Loucy (cell line): ENCODE measurements at regions not wholly inside any gene's neighbourhood (a gene's known extent, or its start where the extent isn't known, plus 50 kb on each side); places are given as distances from the start of the nearest gene placed in this dataset.

Experiments
- H2AFZ ChIP-seq: fragments of 200-600 bp; sonication (generic); 2 replicates; pipeline ENCODE4 v1.6.0; 2016; ENCODE audit warnings: antibody characterized with exemption, mild to moderate bottlenecking, low read length, moderate library complexity
- H3F3A ChIP-seq: fragments of 200-600 bp; 2 replicates; pipeline ENCODE4 v1.6.0; 2016; ENCODE audit warnings: antibody characterized with exemption, low read depth, mild to moderate bottlenecking
- H3K27me3 ChIP-seq: fragments of 200-600 bp; sonication (generic); 2 replicates; pipeline ENCODE4 v1.6.1; 2014; ENCODE audit warnings: low read length, mild to moderate bottlenecking; ENCODE audit not compliant: insufficient read depth, poor library complexity, severe bottlenecking
- H3K36me3 ChIP-seq: fragments of 200-600 bp; sonication (generic); 2 replicates; pipeline ENCODE4 v1.6.1; 2016; ENCODE audit warnings: low read length; ENCODE audit not compliant: insufficient read depth
- H3K4me1 ChIP-seq: fragments of 200-600 bp; sonication (generic); 2 replicates; pipeline ENCODE4 v1.5.1; 2014; ENCODE audit warnings: low read length, mild to moderate bottlenecking; ENCODE audit not compliant: insufficient read depth, poor library complexity, severe bottlenecking
- H3K4me2 ChIP-seq: fragments of 200-600 bp; sonication (generic); 2 replicates; pipeline ENCODE4 v1.6.0; 2014; ENCODE audit warnings: antibody characterized with exemption, low read length, low read depth, mild to moderate bottlenecking; ENCODE audit not compliant: poor library complexity, severe bottlenecking
- H3K4me3 ChIP-seq: fragments of 200-600 bp; sonication (generic); 2 replicates; pipeline ENCODE4 v1.5.1; 2014; ENCODE audit warnings: low read length, mild to moderate bottlenecking, mixed read lengths; ENCODE audit not compliant: poor library complexity, severe bottlenecking
- H3K79me2 ChIP-seq: fragments of 200-600 bp; sonication (generic); 2 replicates; pipeline ENCODE4 v1.6.1; 2014; ENCODE audit warnings: low read length; ENCODE audit not compliant: insufficient read depth
- H3K9ac ChIP-seq: fragments of 200-600 bp; sonication (generic); 2 replicates; pipeline ENCODE4 v1.6.0; 2014; ENCODE audit warnings: mild to moderate bottlenecking, low read depth, low read length, moderate library complexity; ENCODE audit not compliant: poor library complexity, severe bottlenecking
- H3K9me2 ChIP-seq: fragments of 200-600 bp; sonication (generic); replicated peaks from 2 replicates; pipeline ENCODE4 v1.6.1; 2016; ENCODE audit warnings: low read depth, low read length, mixed read lengths
- H3K9me3 ChIP-seq: fragments of 200-600 bp; sonication (generic); 2 replicates; pipeline ENCODE4 v1.6.1; 2014; ENCODE audit warnings: mild to moderate bottlenecking, antibody characterized with exemption, low read length, low read depth; ENCODE audit not compliant: insufficient read depth
- H4K20me1 ChIP-seq: fragments of 200-600 bp; sonication (generic); 2 replicates; pipeline ENCODE4 v1.6.0; 2014; ENCODE audit warnings: antibody characterized with exemption, low read length, mild to moderate bottlenecking; ENCODE audit not compliant: insufficient read depth, poor library complexity, severe bottlenecking
- EZH2phosphoT487 ChIP-seq: fragments of 200-600 bp; IDR thresholded peaks from 2 replicates; pipeline ENCODE4 v1.6.1; 2018; ENCODE audit warnings: antibody characterized with exemption, mild to moderate bottlenecking, moderate library complexity, borderline replicate concordance
- TF ChIP-seq, protein P1 (sequence below): fragments of 200-600 bp; sonication (generic); conservative IDR thresholded peaks from 2 replicates; pipeline ENCODE4 v1.5.1; 2014; ENCODE audit warnings: mild to moderate bottlenecking, antibody characterized with exemption, low read length

- TF ChIP-seq, protein P1, sequence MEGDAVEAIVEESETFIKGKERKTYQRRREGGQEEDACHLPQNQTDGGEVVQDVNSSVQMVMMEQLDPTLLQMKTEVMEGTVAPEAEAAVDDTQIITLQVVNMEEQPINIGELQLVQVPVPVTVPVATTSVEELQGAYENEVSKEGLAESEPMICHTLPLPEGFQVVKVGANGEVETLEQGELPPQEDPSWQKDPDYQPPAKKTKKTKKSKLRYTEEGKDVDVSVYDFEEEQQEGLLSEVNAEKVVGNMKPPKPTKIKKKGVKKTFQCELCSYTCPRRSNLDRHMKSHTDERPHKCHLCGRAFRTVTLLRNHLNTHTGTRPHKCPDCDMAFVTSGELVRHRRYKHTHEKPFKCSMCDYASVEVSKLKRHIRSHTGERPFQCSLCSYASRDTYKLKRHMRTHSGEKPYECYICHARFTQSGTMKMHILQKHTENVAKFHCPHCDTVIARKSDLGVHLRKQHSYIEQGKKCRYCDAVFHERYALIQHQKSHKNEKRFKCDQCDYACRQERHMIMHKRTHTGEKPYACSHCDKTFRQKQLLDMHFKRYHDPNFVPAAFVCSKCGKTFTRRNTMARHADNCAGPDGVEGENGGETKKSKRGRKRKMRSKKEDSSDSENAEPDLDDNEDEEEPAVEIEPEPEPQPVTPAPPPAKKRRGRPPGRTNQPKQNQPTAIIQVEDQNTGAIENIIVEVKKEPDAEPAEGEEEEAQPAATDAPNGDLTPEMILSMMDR = no peak
- no peak for TF ChIP-seq EZH2phosphoT487
- Histone ChIP-seq H3K4me1 (no peaks in the 10 kb centered on the region), H3K9me2 (no peaks in the 10 kb centered on the region), H3K79me2 (no peaks in the 10 kb centered on the region), H3K27me3 (no peaks in the 10 kb centered on the region), H3K4me3 (no peak overlapping the region), H3F3A (no peaks in the 10 kb centered on the region), H4K20me1 (no peaks in the 10 kb centered on the region), H3K9ac (no peak overlapping the region), H3K4me2 (no peak overlapping the region), H3K9me3 (peaks cover 4% of the 10 kb centered on the region), H2AFZ (no peak overlapping the region), H3K36me3 (no peaks in the 10 kb centered on the region)
These were observed 263.0 kb downstream of the MBNL1 start for GRCh38 chr3:152531717-152532116.

- Histone ChIP-seq H4K20me1 (no peaks in the 10 kb centered on the region), H3K9ac (no peak overlapping the region), H2AFZ (no peak overlapping the region), H3K79me2 (no peaks in the 10 kb centered on the region), H3K4me3 (no peak overlapping the region), H3F3A (no peaks in the 10 kb centered on the region), H3K9me3 (peaks cover 7% of the 10 kb centered on the region), H3K36me3 (no peaks in the 10 kb centered on the region), H3K27me3 (no peaks in the 10 kb centered on the region), H3K4me2 (no peak overlapping the region), H3K4me1 (no peaks in the 10 kb centered on the region), H3K9me2 (no peaks in the 10 kb centered on the region)
- TF ChIP-seq EZH2phosphoT487 = no peak
- TF ChIP-seq, protein P1 = no peak
These were observed 269.8 kb downstream of the MBNL1 start for GRCh38 chr3:152538518-152538917.

DNA sequence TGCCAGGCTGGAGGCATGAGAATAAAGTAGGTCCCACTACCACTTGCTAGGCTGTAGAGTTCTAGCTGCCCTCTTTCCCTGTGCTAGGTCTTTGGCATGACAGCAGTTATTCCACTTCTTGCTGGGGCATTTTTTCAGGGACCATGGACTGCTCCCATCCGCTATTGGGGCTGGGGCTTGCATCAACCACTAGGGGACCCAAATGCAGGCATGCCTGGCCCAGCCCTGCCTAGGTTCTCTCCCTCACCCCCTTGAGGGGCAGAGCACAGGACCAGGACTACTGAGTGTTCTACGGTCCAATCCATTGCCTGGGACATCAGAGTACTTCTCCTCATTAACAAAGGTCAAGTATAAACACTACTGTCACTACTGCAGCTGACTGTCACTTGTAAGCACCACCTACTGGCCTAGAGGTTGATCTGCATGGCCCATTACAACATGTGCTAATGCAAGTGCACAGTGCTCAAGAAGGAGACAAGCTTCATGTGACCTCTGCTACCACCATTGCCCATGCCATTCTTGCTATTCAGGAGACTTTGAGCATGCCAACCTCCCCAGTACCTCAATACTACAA, 270.5 kb downstream of the MBNL1 start:
- no peak overlapping the region for H2AFZ ChIP-seq
- H3K9me2 ChIP-seq = no peaks in the 10 kb centered on the region
- H3K9me3 ChIP-seq = peaks cover 7% of the 10 kb centered on the region
- H3K9ac ChIP-seq = no peak overlapping the region
- no peaks in the 10 kb centered on the region for H3K4me1 ChIP-seq
- TF ChIP-seq, protein P1 = peak; percentile 58
- TF ChIP-seq EZH2phosphoT487 = no peak
- no peaks in the 10 kb centered on the region for H3K36me3 ChIP-seq
- no peaks in the 10 kb centered on the region for H3F3A ChIP-seq
- H3K4me2 ChIP-seq = no peak overlapping the region
- no peaks in the 10 kb centered on the region for H3K79me2 ChIP-seq
- H3K27me3 ChIP-seq = no peaks in the 10 kb centered on the region
- no peak overlapping the region for H3K4me3 ChIP-seq
- H4K20me1 ChIP-seq = no peaks in the 10 kb centered on the region
